HepG2 (cell line): ENCODE measurements at regions not wholly inside any gene's neighbourhood (a gene's known extent, or its start where the extent isn't known, plus 50 kb on each side); places are given as distances from the start of the nearest gene placed in this dataset.

ENCODE experiments used
- ATAC-seq: fragments of 200-7000 bp; cut with Tn5 transposase; 3 replicates; pipeline ENCODE4 v1.9.1; 2020; ENCODE audit warnings: mild to moderate bottlenecking, moderate library complexity
- BruUV-seq: library from RNA; stranded (reverse); fragments of 400-500 nt; replicated peaks from 2 replicates; lab custom pipeline; 2021; lab: Mats Ljungman, UMichigan
- CTCF ChIA-PET: fragments of 300-600 bp; formaldehyde crosslinking; extraction: SDS; loops from one replicate; lab custom pipeline; 2021; ENCODE audit warnings: low total read pairs, inconsistent platforms, low intra/inter-chr PET ratio; lab: Yijun Ruan, JAX
- POLR2A ChIA-PET: fragments of 350-600 bp; sonication (Branson Sonifier 250); formaldehyde crosslinking; loops from one replicate; lab custom pipeline; 2020; ENCODE audit warnings: antibody characterized with exemption, inconsistent platforms; lab: Yijun Ruan, JAX
- DNase-seq: peaks from one replicate; pipeline ENCODE4 v3.0.0-alpha.2; 2015; ENCODE audit warnings: low spot score
- FAIRE-seq: peaks from 3 replicates; lab custom pipeline; 2011; peaks lifted over from hg19 to GRCh38; lab: Jason Lieb, UNC
- H2AFZ ChIP-seq: one replicate; pipeline ENCODE4 v1.6.1; 2011; ENCODE audit warnings: low read length, inconsistent platforms
- H3K27ac ChIP-seq: fragments of 300-600 bp; 3 replicates; pipeline ENCODE4 v1.8.0; 2011; ENCODE audit warnings: mixed run types, mild to moderate bottlenecking, mixed read lengths, low read length, inconsistent platforms; ENCODE audit not compliant: insufficient read depth; ENCODE audit errors: extremely low read length
- H3K27me3 ChIP-seq, 2 experiments: fragments of 200-600 bp in 1 of 2; 2 replicates in 1 of 2; 3 replicates in 1 of 2; pipeline versions ENCODE4 v1.6.0 to v1.8.0; 2011; ENCODE audit warnings: low read length in 2 of 2, mild to moderate bottlenecking in 2 of 2, moderate library complexity in 2 of 2, inconsistent platforms in 1 of 2; ENCODE audit not compliant: insufficient read depth in 2 of 2, control insufficient read depth in 1 of 2
- H3K36me3 ChIP-seq, 2 experiments: fragments of 200-600 bp in 1 of 2; replicated peaks in 1 of 2; 2 replicates in 1 of 2; 3 replicates in 1 of 2; pipeline versions ENCODE4 v1.5.1 to v1.8.0; 2011; ENCODE audit warnings: low read length in 2 of 2, inconsistent platforms in 1 of 2; ENCODE audit not compliant: insufficient read depth in 2 of 2, control insufficient read depth in 1 of 2
- H3K4me1 ChIP-seq: 2 replicates; pipeline ENCODE4 v1.5.1; 2012; ENCODE audit warnings: low read length, inconsistent platforms; ENCODE audit not compliant: insufficient read depth
- H3K4me2 ChIP-seq: 2 replicates; pipeline ENCODE4 v1.6.0; 2011; ENCODE audit warnings: low read depth, low read length, inconsistent platforms
- H3K4me3 ChIP-seq, 3 experiments: fragments of 200-600 bp in 1 of 3; sonication (generic), shearing (Covaris generic) in 1 of 3; replicated peaks in 1 of 3; 2 replicates each; pipeline ENCODE4 v1.5.1; 2011 to 2016; ENCODE audit warnings: low read length in 3 of 3, inconsistent platforms in 2 of 3, low read depth in 2 of 3, mild to moderate bottlenecking in 2 of 3, control low read depth in 1 of 3, mixed read lengths in 1 of 3; ENCODE audit not compliant: insufficient read depth in 1 of 3
- H3K79me2 ChIP-seq: one replicate; pipeline ENCODE4 v1.6.1; 2011; ENCODE audit warnings: low read length, inconsistent platforms; ENCODE audit not compliant: insufficient read depth
- H3K9ac ChIP-seq: 2 replicates; pipeline ENCODE4 v1.6.0; 2011; ENCODE audit warnings: mild to moderate bottlenecking, low read depth, low read length, inconsistent platforms; ENCODE audit not compliant: insufficient read depth
- H3K9me3 ChIP-seq: 2 replicates; pipeline ENCODE4 v1.5.1; 2012; ENCODE audit warnings: mild to moderate bottlenecking, low read length
- H4K20me1 ChIP-seq: 2 replicates; pipeline ENCODE4 v1.6.0; 2011; ENCODE audit warnings: inconsistent platforms, mild to moderate bottlenecking, low read length, moderate library complexity; ENCODE audit not compliant: insufficient read depth
- ESRRA ChIP-seq: sonication (generic); formaldehyde crosslinking; IDR thresholded peaks from 2 replicates; pipeline ENCODE4 v1.5.1; 2020; ENCODE audit warnings: mild to moderate bottlenecking, low read depth, missing genetic modification reagents
- NAIF1 ChIP-seq: sonication (generic); formaldehyde crosslinking; IDR thresholded peaks from 2 replicates; pipeline ENCODE4 v1.5.0; 2020; ENCODE audit warnings: mild to moderate bottlenecking, missing genetic modification reagents, borderline replicate concordance
- SOX6 ChIP-seq, 2 experiments: fragments of 450-650 bp in 1 of 2; sonication (generic) in 1 of 2; formaldehyde crosslinking in 1 of 2; IDR thresholded peaks; 2 replicates each; pipeline versions ENCODE4 v1.4.0 to v1.6.1; 2017 to 2020; ENCODE audit warnings: antibody characterized with exemption in 1 of 2, mild to moderate bottlenecking in 1 of 2, missing genetic modification reagents in 1 of 2
- ZNF75D ChIP-seq: sonication (generic); formaldehyde crosslinking; IDR thresholded peaks from 2 replicates; pipeline ENCODE4 v1.8.1; 2023; ENCODE audit warnings: missing genetic modification reagents, mild to moderate bottlenecking, borderline replicate concordance
- WGBS: methylation state at CpG from one replicate; pipeline ENCODE4 v1.1.6; 2017; ENCODE audit warnings: low lambda C conversion rate; 5-methylcytosine and 5-hydroxymethylcytosine counted together
- in situ Hi-C: cut with HindIII; loops from 2 replicates; pipeline ENCODE4 v1.10.0; 2017; ENCODE audit warnings: low pct_unique_long_range_greater_than_20kb; ENCODE audit not compliant: extremely low pct_ligation_motif_present
- intact Hi-C: fragments of 100-400 bp; cut with micrococcal nuclease; formaldehyde crosslinking; loops from one replicate; pipeline ENCODE4 v1.10.0; 2022; ENCODE audit not compliant: unreplicated experiment

DNA sequence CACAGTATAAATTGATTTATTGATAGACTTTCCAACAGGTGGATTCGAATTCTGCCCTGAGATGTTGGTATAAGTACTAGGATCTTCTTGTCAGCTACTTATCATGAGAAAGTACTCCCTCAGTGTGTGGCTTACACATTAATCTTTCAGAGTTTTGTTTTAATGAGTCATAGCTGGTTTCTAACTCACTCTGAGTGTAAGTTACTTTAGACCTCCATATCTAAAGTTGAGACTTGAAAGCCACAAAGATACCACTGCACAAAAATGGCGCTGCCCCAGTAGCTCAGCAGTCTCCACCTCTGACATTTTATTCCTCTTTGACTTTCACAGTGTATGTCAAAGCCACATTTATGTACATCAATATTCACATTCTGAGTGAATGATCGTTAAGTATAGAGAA, 318.5 kb downstream of the ARAP2 start:
- Histone ChIP-seq H3K79me2 (no peaks in the 10 kb centered on the region), H3K4me2 (no peak overlapping the region), H3K27ac (no peak overlapping the region), H3K9me3 (no peaks in the 10 kb centered on the region), H3K36me3 (no peaks in the 10 kb centered on the region), H4K20me1 (no peaks in the 10 kb centered on the region), H3K9ac (no peak overlapping the region), H3K4me3 (no peak overlapping the region), H3K27me3 (no peaks in the 10 kb centered on the region), H3K4me1 (no peaks in the 10 kb centered on the region), H2AFZ (no peak overlapping the region)
- DNase-seq (no peak), FAIRE-seq (no peak), ATAC-seq (no peak)
- no TSS peak for BruUV-seq
- 3% methylated on average over 3 of the region's 3 CpGs for WGBS
- in situ Hi-C loops (no loop called here), intact Hi-C loops (no loop called here)
- TF ChIP-seq ESRRA (CRISPR knock-in tag) (no peak), NAIF1 (CRISPR knock-in tag) (no peak)
- CTCF ChIA-PET = no interaction called here
- POLR2A ChIA-PET = no interaction called here

GRCh38 chr4:35926788-35927187, 317.5 kb downstream of the ARAP2 start:
- FAIRE-seq = no peak
- intact Hi-C loops = no loop called here
- no TSS peak for BruUV-seq

More at GRCh38 chr4:35926788-35927187, 317.5 kb downstream of the ARAP2 start:
- no peak overlapping the region for H3K4me2 ChIP-seq
- H3K4me3 ChIP-seq = no peak overlapping the region
- H3K27me3 ChIP-seq = no peaks in the 10 kb centered on the region
- no peak overlapping the region for H3K27ac ChIP-seq
- no peaks in the 10 kb centered on the region for H3K4me1 ChIP-seq
- TF ChIP-seq SOX6 (IDR thresholded peaks at IDR 0.05) (no peak), SOX6 (CRISPR knock-in tag; IDR thresholded peaks at IDR 0.05) (no peak), ZNF75D (CRISPR knock-in tag) (no peak)
- no peaks in the 10 kb centered on the region for H3K36me3 ChIP-seq
- in situ Hi-C loops = no loop called here
- 33% methylated on average over 3 of the region's 3 CpGs for WGBS
- no peak overlapping the region for H3K9ac ChIP-seq
- H3K79me2 ChIP-seq = no peaks in the 10 kb centered on the region
- no peak for DNase-seq
- POLR2A ChIA-PET = no interaction called here
- ATAC-seq = no peak
- CTCF ChIA-PET = no interaction called here
- no peak overlapping the region for H2AFZ ChIP-seq
- H3K9me3 ChIP-seq = no peaks in the 10 kb centered on the region
- H4K20me1 ChIP-seq = no peaks in the 10 kb centered on the region
